Glutamatergic neuron (in vitro differentiated cells): ENCODE measurements at regions not wholly inside any gene's neighbourhood (a gene's known extent, or its start where the extent isn't known, plus 50 kb on each side); places are given as distances from the start of the nearest gene placed in this dataset.

Experiments
- DNase-seq: peaks from one replicate; pipeline ENCODE4 v3.0.0; 2022
- H3K27ac Mint-ChIP-seq: one replicate; pipeline ENCODE4 v1.8.0; 2020; ENCODE audit warnings: mild to moderate bottlenecking, mixed read lengths, inconsistent platforms; ENCODE audit not compliant: unreplicated experiment
- H3K27me3 Mint-ChIP-seq: one replicate; pipeline ENCODE4 v1.8.0; 2020; ENCODE audit warnings: mild to moderate bottlenecking, moderate library complexity, mixed read lengths, inconsistent platforms; ENCODE audit not compliant: unreplicated experiment
- H3K36me3 Mint-ChIP-seq: one replicate; pipeline ENCODE4 v1.8.0; 2020; ENCODE audit warnings: mild to moderate bottlenecking, mixed read lengths, inconsistent platforms; ENCODE audit not compliant: unreplicated experiment
- H3K4me1 Mint-ChIP-seq: one replicate; pipeline ENCODE4 v1.8.0; 2020; ENCODE audit warnings: mild to moderate bottlenecking, low read depth, mixed read lengths, inconsistent platforms; ENCODE audit not compliant: unreplicated experiment
- H3K4me3 Mint-ChIP-seq: one replicate; pipeline ENCODE4 v1.8.0; 2020; ENCODE audit warnings: mild to moderate bottlenecking, mixed read lengths, inconsistent platforms; ENCODE audit not compliant: unreplicated experiment
- H3K9me3 Mint-ChIP-seq: one replicate; pipeline ENCODE4 v1.8.0; 2020; ENCODE audit warnings: mild to moderate bottlenecking, moderate library complexity, mixed read lengths, inconsistent platforms; ENCODE audit not compliant: unreplicated experiment
- CTCF ChIP-seq: fragments of 200-600 bp; sonication (generic); IDR thresholded peaks from one replicate; pipeline ENCODE4 v1.5.0; 2021; ENCODE audit not compliant: partially characterized antibody, unreplicated experiment

GRCh38 chr4:8698341-8699062 lies 105.9 kb downstream of the CPZ start:
- no peak overlapping the region for H3K4me3 Mint-ChIP-seq
- peaks cover 9% of the 10 kb centered on the region for H3K4me1 Mint-ChIP-seq
- H3K27me3 Mint-ChIP-seq, result peaks cover 10% of the 10 kb centered on the region
- no peak for DNase-seq
- peaks cover 5% of the 10 kb centered on the region for H3K36me3 Mint-ChIP-seq
- H3K9me3 Mint-ChIP-seq, result peaks cover 6% of the 10 kb centered on the region
- no peak overlapping the region for H3K27ac Mint-ChIP-seq
- TF ChIP-seq CTCF, result no peak

GRCh38 chr4:8697826-8698225 lies 105.3 kb downstream of the CPZ start:
- Mint-ChIP-seq H3K27ac (no peak overlapping the region), H3K36me3 (peaks cover 5% of the 10 kb centered on the region), H3K27me3 (peaks cover 12% of the 10 kb centered on the region), H3K4me1 (peaks cover 7% of the 10 kb centered on the region), H3K9me3 (peaks cover 6% of the 10 kb centered on the region), H3K4me3 (no peak overlapping the region)
- DNase-seq, result no peak
- no peak for TF ChIP-seq CTCF

- H3K4me1 Mint-ChIP-seq, result no peaks in the 10 kb centered on the region
- TF ChIP-seq CTCF, result no peak
- no peak for DNase-seq
- peaks cover 5% of the 10 kb centered on the region for H3K36me3 Mint-ChIP-seq
- H3K9me3 Mint-ChIP-seq, result peaks cover 6% of the 10 kb centered on the region
- no peak overlapping the region for H3K27ac Mint-ChIP-seq
- peaks cover 12% of the 10 kb centered on the region for H3K27me3 Mint-ChIP-seq
- H3K4me3 Mint-ChIP-seq, result no peak overlapping the region
Measured at GRCh38 chr4:8696369-8697127, 104.0 kb downstream of the CPZ start.

GRCh38 chr4:8695237-8696219 lies 103.0 kb downstream of the CPZ start:
- no peak overlapping the region for H3K4me3 Mint-ChIP-seq
- DNase-seq, result no peak
- H3K4me1 Mint-ChIP-seq, result no peaks in the 10 kb centered on the region
- peaks cover 12% of the 10 kb centered on the region for H3K27me3 Mint-ChIP-seq
- TF ChIP-seq CTCF, result no peak
- H3K27ac Mint-ChIP-seq, result no peak overlapping the region
- H3K36me3 Mint-ChIP-seq, result peaks cover 5% of the 10 kb centered on the region
- peaks cover 6% of the 10 kb centered on the region for H3K9me3 Mint-ChIP-seq
